ENCODE measurements at regions not wholly inside any gene's neighbourhood (a gene's known extent, or its start where the extent isn't known, plus 50 kb on each side); places are given as distances from the start of the nearest gene placed in this dataset.

GRCh38 chr20:1790386-1790785 is 104.8 kb upstream of the SIRPA start:
- no peak for DNase-seq (ENCODE audit: low spot score)

DNA sequence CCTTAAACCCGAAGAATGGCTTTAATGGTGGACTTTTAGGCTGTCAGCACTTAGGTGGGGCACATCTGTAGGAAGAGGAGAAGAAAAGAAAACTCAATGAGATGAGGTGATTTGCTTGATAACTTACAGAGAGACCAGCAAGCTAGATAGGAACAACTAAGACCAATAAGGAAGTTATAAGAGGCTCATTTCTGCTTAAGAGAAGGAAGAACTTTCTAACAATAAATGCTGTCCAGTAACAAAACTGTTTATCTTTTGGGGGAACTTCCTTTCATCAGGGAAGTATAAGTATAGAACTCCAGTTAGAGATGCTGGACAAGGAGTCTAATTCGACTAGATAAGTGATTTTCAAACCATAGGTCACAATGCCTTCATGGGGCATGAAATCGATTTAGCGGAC is 107.2 kb upstream of the SIRPA start:
- DNase-seq (ENCODE audit: low spot score), result no peak

DNA sequence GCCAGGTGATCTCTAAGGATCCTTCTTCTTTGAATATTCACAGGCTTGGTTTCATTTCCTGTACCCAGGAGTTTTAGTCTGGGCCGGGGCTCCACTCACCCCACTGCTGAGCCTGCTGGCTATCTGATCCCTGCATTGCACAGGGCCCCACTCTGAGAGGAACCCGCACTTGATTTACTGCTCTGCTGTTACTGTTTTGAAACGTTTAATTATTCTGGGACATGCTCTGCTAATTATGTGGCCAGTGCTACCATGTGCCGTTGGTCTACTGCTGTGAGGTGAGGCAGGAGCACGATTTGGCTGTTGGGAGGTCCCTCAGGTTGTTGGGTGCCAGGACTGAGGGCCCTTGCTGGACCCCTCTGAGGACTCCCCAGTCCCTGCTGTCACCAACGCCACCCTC is 108.7 kb upstream of the SIRPA start:
- no peak for DNase-seq (ENCODE audit: low spot score)

DNA sequence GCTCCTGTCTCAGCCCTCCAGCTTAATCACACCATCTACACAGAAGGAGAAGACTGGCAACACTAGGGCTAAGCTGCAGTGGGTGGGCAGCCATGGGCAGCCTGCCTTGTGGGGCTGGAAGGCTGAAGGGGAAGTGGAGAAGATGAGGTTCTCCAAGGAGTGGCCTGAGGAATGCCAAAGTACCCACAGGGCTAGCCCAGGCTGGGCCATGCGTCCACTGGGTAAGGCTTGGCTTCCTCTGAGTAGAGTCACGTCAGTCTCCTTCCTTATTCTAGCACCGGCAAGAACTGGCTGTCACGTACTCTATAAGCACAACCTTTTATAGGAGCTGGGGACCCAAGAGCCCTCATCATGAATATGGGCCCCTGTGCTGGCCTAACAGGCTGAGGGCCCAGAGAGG is 110.6 kb upstream of the SIRPA start:
- DNase-seq (ENCODE audit: low spot score), result no peak

- DNase-seq (ENCODE audit: low spot score), result no peak
Measured at GRCh38 chr20:1783245-1783644, 112.0 kb upstream of the SIRPA start.

DNA sequence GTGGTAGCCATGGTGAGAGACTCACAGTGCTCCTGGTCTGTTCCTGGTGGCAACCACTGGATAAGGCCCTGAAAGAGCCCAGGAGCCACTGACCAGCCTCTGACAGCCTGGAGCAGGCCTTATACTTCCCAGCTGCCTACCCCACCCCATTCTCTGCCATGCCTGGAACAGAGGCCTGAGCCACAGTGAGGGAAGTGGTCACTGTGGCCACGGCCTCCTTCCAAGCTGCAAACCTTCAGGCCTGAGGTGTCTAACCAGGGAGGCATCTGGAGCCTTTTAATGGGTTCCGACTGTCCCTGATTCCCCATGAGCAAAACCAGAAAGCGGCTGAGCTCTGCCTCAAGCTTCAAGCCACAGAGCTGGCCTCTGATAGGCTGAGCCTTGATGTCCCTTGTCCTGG is 113.0 kb upstream of the SIRPA start:
- no peak for DNase-seq (ENCODE audit: low spot score)

GRCh38 chr20:1779567-1779966 is 115.6 kb upstream of the SIRPA start:
- DNase-seq (ENCODE audit: low spot score), result no peak

- no peak for DNase-seq (ENCODE audit: low spot score)
Measured at GRCh38 chr20:1778338-1778737, 116.9 kb upstream of the SIRPA start.

GRCh38 chr20:1777476-1777820 is 117.8 kb upstream of the SIRPA start:
- DNase-seq (ENCODE audit: low spot score), result no peak

- DNase-seq (ENCODE audit: low spot score), result peak; percentile 68
Measured at GRCh38 chr20:1776681-1777475, 118.3 kb upstream of the SIRPA start.

DNA sequence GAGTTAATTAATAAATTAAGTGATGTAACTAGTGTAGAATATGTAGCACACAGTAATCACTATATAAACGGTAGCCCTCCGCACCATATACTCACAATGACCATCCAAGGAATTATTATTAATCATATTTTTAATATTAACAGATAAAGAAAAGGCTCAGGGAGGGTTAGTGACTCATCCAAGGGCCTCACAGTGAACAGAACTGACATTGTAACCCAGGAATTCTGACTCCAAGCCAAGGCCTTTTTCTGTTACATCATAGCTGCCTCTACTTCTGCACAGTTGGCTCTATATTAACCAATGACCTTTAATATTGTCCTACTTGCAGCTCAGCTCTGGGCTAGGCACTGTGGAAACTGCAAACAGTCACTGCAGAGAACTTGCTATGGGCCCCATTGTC is 117.5 kb upstream of the SIRPG start:
- DNase-seq (ENCODE audit: low spot score), result no peak

GRCh38 chr20:1774479-1774878 is 116.9 kb upstream of the SIRPG start:
- DNase-seq (ENCODE audit: low spot score), result no peak

- DNase-seq (ENCODE audit: low spot score), result no peak
Measured at GRCh38 chr20:1773816-1774215, 116.2 kb upstream of the SIRPG start.

- DNase-seq (ENCODE audit: low spot score), result no peak
Measured at GRCh38 chr20:1769491-1769890, 111.9 kb upstream of the SIRPG start.

DNA sequence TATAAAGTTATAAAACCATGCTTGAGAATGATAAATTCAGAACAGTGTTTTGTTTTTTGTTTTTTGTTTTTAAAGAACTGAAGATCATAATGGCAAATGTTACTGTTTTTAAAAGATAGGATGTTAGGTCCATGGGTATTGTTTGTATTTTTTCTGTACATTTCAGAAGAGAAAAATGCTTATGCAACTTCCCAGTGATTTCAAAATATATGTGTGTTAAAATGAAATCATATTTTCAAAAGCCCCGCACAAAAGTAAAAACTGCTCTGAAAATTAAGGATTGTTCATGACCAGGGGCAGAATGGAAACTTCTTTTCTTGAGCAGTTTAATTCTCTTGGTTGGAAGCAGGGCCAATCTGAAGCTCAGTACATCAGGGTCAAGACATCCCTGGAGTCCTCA is 109.2 kb upstream of the SIRPG start:
- DNase-seq (ENCODE audit: low spot score), result no peak

GRCh38 chr20:1764136-1765033 is 106.8 kb upstream of the SIRPG start:
- DNase-seq (ENCODE audit: low spot score), result peak; percentile 73

- no peak for DNase-seq (ENCODE audit: low spot score)
Measured at GRCh38 chr20:1761598-1761997, 104.0 kb upstream of the SIRPG start.

DNA sequence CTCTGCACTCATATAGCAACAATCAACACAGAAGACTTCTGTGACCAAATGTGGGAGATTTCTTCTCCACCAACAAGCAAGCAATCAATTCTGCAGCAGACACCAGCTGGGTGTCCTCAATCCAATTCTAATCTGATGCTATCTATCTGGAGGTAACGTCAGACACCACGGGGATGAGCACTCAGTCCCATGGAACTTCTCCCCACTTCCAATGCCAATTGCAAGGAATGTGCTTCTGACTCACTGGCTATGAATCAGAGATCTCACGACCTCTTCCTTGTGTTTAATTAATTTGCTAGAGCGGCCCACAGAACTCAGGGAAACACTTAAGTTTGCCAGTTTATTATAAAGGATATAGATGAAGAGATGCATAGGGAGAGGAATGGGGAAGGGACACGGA is 103.5 kb upstream of the SIRPG start:
- no peak for DNase-seq (ENCODE audit: low spot score)

DNA sequence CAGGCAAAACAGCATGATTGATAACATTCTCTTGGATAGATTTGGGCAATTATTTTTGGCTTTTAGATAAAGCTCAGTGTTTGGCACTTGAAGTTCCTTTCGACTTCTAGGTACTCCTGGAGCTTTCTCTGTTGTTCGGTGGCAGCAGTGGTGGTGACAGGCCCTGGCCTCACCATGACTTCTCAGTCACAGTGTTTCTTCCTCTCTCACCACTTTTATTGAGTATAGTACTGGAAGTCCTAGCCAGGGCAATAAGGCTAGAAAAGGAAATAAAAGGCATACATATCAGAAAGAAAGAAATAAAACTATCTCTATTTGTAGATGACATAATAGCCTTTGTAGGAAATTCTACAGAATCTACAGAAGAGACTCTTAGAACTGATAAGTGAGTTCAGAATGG is 101.2 kb upstream of the SIRPG start:
- DNase-seq (ENCODE audit: low spot score), result no peak

- DNase-seq (ENCODE audit: low spot score), result no peak
Measured at GRCh38 chr20:1757606-1758512, 100.3 kb upstream of the SIRPG start.

DNA sequence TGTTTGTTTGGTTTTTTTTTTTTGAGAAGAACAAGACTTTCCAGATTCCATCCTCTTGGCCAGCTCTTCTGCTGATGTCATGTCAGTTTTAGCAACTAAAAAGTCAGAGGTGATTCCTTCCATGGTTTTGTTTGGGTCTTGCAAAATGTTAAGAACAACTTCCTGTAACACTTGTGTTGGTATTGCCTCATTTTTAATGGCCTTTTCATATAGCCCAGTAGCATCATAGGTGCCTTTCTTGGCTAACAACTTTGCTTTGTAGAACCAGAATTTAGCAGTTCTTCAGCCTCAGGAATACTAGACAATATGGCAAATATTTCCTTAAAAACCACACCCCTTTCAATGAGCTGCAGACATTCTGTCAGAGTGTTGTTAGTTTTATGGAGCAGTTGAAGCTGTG is 99.5 kb upstream of the SIRPG start:
- DNase-seq (ENCODE audit: low spot score), result no peak

DNA sequence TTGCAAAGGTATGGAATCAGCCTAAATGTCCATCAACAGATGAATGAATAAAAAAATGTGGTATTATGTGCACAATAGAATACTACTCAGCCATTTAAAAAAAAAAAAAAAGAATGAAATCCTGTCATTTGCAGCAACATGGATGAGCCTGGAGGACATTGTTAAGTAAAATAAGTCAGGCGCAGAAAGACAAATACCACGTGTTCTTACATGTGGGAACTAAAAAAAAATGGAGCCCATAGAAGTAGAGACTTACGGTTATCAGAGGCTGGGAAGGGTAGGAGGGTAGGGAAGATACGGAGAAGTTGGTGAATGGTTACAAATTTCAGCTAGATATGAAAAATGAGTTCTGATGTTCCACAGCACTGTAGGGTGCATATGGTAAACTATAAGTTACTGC is 97.2 kb upstream of the SIRPG start:
- DNase-seq (ENCODE audit: low spot score), result no peak
